ENCODE measurements at regions not wholly inside any gene's neighbourhood (a gene's known extent, or its start where the extent isn't known, plus 50 kb on each side); places are given as distances from the start of the nearest gene placed in this dataset.
"Not testable (repeated sequence)": the region's sequence is repeated elsewhere in the genome, so short reads cannot be mapped to it uniquely, and the experiment has no call there.

DNA sequence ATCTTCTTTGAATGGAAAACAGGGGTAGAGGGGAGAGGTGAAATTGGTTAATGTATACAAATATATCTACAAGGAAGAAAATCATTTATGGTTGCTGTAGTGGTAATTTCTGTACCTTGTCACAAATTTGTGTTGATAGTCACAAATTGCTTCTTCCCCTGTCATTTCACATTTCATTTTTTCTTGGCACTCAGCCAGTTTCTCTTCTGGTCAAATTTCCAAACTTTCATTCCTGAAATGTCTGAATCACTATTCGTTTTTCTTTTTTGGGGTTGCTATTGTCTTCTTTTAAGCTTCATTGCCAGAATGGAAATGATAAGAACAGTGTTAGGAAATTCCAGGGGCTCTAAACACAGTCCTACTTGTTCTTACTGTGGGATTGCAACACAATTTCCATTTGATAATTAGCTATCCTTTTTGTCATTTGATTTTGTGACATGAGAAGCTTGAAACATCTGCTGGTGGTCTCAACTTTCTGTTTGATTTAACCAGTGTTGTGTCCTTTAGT, 136.0 kb upstream of the GCFC2 start:
- no peak for DNase-seq (ENCODE audit: low read depth)
- TF ChIP-seq, protein P1, sequence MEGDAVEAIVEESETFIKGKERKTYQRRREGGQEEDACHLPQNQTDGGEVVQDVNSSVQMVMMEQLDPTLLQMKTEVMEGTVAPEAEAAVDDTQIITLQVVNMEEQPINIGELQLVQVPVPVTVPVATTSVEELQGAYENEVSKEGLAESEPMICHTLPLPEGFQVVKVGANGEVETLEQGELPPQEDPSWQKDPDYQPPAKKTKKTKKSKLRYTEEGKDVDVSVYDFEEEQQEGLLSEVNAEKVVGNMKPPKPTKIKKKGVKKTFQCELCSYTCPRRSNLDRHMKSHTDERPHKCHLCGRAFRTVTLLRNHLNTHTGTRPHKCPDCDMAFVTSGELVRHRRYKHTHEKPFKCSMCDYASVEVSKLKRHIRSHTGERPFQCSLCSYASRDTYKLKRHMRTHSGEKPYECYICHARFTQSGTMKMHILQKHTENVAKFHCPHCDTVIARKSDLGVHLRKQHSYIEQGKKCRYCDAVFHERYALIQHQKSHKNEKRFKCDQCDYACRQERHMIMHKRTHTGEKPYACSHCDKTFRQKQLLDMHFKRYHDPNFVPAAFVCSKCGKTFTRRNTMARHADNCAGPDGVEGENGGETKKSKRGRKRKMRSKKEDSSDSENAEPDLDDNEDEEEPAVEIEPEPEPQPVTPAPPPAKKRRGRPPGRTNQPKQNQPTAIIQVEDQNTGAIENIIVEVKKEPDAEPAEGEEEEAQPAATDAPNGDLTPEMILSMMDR (IDR thresholded peaks at IDR 0.05; ENCODE audit: low read depth, low read length, missing control alignments): no peak
- H3K4me3 ChIP-seq (ENCODE audit: low read depth, low read length): no peak overlapping the region

DNA sequence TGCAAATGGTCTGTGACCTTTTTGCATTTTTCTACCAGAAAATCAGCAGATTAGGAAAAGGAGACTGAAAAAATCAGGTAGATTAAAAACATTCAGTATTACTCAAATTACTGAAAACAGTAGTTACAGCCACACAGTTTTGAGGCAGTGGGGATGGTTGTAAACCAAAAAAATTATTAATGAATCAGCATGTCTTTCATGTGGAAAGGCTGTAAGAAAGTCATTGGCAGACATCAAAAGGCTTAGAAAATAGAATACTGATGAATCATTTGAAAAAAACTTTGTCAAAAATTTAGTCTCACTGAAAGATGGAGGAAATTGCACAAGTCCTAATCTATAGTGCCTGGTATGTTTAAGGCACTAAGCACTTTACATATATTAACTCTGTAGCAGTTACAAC, 133.9 kb upstream of the GCFC2 start:
- TF ChIP-seq, protein P1 (IDR thresholded peaks at IDR 0.05; ENCODE audit: low read depth, low read length, missing control alignments): no peak
- H3K4me3 ChIP-seq (ENCODE audit: low read depth, low read length): no peak overlapping the region
- DNase-seq (ENCODE audit: low read depth): no peak

DNA sequence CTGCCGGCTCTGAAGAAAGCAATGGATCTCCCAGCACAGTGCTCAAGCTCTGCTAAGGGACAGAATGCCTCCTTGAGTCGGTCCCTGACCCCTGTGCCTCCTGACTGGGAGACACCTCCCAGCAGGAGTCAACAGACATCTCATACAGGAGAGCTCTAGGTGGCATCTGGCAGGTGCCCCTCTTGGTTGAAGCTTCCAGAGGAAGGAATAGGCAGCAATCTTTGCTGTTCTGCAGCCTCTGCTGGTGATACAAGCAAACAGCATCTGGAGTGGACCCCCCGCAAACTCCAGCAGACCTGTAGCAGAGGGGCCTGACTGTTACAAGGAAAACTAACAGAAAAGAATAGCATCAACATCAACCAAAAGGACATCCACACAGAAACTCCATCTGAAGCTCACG, 123.9 kb upstream of the GCFC2 start:
- H3K4me3 ChIP-seq (ENCODE audit: low read depth, low read length); DNase-seq (ENCODE audit: low read depth): not testable (repeated sequence)

DNA sequence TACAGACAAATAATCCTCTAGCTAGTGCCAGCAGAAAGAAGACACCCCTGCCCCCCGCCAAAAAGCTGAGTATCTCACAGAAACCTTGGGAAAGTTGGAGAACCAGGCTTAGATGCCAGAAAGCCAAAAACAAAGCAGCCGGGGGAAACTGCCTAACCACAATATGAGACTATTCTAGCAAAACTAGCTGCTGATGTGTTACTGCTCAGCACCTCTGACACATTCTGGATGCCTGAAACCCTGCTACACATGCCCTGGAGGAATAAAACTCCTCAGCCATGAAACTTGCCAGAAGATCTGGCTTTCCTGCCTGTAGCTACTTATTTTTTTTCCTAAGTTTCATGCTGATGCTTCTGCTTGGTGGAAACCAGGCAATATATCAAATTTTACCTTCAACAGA, 122.7 kb upstream of the GCFC2 start:
- no peak for DNase-seq (ENCODE audit: low read depth)
- TF ChIP-seq, protein P1 (IDR thresholded peaks at IDR 0.05; ENCODE audit: low read depth, low read length, missing control alignments): no peak
- H3K4me3 ChIP-seq (ENCODE audit: low read depth, low read length): no peak overlapping the region

DNA sequence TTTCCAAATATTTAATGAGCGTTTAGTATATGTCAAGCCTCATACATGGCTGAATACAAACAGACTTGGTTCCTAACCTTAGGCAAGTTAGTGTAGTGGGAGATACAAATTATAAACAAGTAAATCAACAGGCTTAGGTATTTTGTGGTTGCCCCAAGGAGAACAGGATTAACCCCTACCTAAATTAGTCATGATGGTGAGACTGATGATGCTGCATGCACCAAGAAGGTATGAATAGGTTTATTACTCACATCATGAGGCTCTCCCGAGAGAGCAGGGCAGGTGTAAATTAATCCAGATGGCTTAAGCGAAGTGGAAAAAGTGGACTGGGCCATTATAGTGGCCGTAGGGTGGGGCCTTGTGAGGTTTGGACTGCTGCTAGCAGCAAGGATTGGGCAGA, 118.1 kb upstream of the GCFC2 start:
- no peak overlapping the region for H3K4me3 ChIP-seq (ENCODE audit: low read depth, low read length)
- no peak for DNase-seq (ENCODE audit: low read depth)
- TF ChIP-seq, protein P1 (IDR thresholded peaks at IDR 0.05; ENCODE audit: low read depth, low read length, missing control alignments): no peak

DNA sequence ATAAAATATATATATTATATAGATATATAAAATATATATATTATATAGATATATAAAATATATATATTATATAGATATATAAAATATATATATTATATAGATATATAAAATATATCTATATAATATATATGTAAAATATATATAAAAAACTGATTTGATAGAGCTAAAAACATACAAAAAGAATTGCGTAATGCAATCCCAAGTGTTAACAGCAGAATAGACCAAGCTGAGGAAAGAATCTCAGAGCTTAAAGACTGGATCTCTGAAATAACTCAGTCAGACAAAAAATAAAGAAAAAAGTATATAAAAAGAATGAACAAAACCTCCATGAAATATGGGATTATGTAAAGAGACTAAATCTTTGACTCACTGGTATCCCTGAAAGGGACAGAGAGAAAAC, 112.8 kb upstream of the GCFC2 start:
- DNase-seq (ENCODE audit: low read depth); H3K4me3 ChIP-seq (ENCODE audit: low read depth, low read length): not testable (repeated sequence)

DNA sequence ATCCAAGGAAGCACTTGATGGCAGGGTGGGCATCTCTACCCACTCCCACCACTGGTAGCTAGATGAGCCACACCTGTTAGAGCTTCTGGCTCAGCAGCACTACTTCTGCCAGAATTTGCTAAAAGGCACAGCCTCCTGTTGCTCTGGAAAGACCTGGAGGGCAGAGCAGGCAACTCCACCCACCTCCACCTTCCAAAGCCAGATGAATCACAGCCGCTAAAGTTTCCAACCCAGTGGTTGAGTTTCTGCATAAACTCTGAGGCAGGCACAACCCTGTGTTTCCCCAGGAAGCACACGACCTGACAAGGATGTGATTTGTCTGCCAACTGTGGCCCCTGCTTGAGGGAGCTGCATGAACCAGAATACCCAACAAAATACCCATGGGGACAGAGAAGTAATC, 111.6 kb upstream of the GCFC2 start:
- TF ChIP-seq, protein P1 (IDR thresholded peaks at IDR 0.05; ENCODE audit: low read depth, low read length, missing control alignments): no peak
- no peak for DNase-seq (ENCODE audit: low read depth)
- no peak overlapping the region for H3K4me3 ChIP-seq (ENCODE audit: low read depth, low read length)

DNA sequence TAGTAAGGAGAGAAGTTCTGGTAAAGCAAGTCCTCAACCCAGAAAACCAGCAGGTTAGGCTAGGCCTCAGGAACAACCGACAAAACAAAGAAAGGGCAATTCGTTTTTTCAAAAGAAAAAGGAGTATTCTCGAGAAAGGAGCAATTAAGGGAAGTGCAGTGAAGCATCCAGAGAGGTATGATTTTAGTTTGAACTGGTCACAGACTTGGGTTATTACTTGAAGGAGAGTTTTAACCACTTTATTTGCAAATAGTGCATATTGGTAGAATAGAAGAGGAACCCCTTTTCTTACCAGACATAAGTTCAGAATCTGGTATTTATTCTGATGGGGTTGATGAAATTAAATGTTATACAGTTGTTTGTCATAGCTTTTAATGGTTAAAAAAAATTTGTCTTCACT, 110.0 kb upstream of the GCFC2 start:
- TF ChIP-seq, protein P1 (IDR thresholded peaks at IDR 0.05; ENCODE audit: low read depth, low read length, missing control alignments): no peak
- no peak overlapping the region for H3K4me3 ChIP-seq (ENCODE audit: low read depth, low read length)
- DNase-seq (ENCODE audit: low read depth): no peak
